HL-60 (cell line): ENCODE measurements at regions not wholly inside any gene's neighbourhood (a gene's known extent, or its start where the extent isn't known, plus 50 kb on each side); places are given as distances from the start of the nearest gene placed in this dataset.

ENCODE experiments used
- DNase-seq, 2 experiments: peaks; one replicate each; pipeline ENCODE4 v3.0.0-alpha.2; 2010 to 2020; ENCODE audit warnings: low read depth in 1 of 2, low spot score in 1 of 2
- H3K27ac ChIP-seq: fragments of 250-450 bp; sonication (Bioruptor Pico); replicated peaks from 2 replicates; pipeline ENCODE4 v1.5.1; 2020; ENCODE audit warnings: mild to moderate bottlenecking, moderate library complexity
- H3K27me3 ChIP-seq: fragments of 250-450 bp; sonication (Bioruptor Pico); 2 replicates; pipeline ENCODE4 v1.5.1; 2021; ENCODE audit warnings: mild to moderate bottlenecking, moderate library complexity; ENCODE audit not compliant: insufficient read depth, poor library complexity, severe bottlenecking
- H3K4me3 ChIP-seq: replicated peaks from 2 replicates; pipeline ENCODE4 v1.5.1; 2011; ENCODE audit warnings: mild to moderate bottlenecking, control low read depth, low read length; ENCODE audit not compliant: insufficient read depth
- GABPA ChIP-seq: IDR thresholded peaks from 2 replicates; pipeline ENCODE4 v1.6.1; 2012; ENCODE audit warnings: low read depth
- POLR2AphosphoS5 ChIP-seq: IDR thresholded peaks from 2 replicates; pipeline ENCODE4 v1.6.1; 2012; ENCODE audit warnings: low read depth
- SPI1 ChIP-seq: IDR thresholded peaks from 2 replicates; pipeline ENCODE4 v1.6.1; 2012; ENCODE audit warnings: low read depth, mild to moderate bottlenecking, borderline replicate concordance
- TF ChIP-seq, protein P1 (sequence below): IDR thresholded peaks from one replicate; pipeline ENCODE4 v1.5.1; 2011; ENCODE audit warnings: low read length, control low read depth, inconsistent platforms; ENCODE audit not compliant: insufficient read depth
- TF ChIP-seq, protein P2 (sequence below): IDR thresholded peaks from 2 replicates; pipeline ENCODE4 v1.6.1; 2012; ENCODE audit warnings: low read depth; ENCODE audit not compliant: insufficient replicate concordance

DNA sequence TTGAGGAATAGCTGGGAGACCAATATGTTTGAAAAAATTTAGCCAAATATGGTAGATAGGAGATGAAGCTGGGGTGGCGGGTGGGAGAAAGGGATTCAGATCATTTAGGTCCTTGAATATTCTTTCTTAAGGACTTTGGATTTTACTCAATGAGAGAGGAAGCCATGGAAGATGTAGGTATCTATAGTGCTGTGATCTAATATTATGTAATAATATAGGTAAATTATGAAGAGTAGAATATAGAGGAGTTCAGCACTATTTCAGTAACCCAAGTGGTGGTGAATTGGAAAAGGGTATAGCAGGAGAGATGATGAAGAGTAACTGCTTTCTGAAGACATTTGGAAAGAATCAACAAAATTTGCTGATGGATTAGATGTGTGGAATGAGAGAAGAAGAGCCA lies 417.6 kb downstream of the UTRN start:
- Histone ChIP-seq H3K27ac (no peak overlapping the region), H3K27me3 (no peaks in the 10 kb centered on the region), H3K4me3 (no peak overlapping the region)
- TF ChIP-seq SPI1 (no peak), POLR2AphosphoS5 (no peak)
- TF ChIP-seq, protein P1, sequence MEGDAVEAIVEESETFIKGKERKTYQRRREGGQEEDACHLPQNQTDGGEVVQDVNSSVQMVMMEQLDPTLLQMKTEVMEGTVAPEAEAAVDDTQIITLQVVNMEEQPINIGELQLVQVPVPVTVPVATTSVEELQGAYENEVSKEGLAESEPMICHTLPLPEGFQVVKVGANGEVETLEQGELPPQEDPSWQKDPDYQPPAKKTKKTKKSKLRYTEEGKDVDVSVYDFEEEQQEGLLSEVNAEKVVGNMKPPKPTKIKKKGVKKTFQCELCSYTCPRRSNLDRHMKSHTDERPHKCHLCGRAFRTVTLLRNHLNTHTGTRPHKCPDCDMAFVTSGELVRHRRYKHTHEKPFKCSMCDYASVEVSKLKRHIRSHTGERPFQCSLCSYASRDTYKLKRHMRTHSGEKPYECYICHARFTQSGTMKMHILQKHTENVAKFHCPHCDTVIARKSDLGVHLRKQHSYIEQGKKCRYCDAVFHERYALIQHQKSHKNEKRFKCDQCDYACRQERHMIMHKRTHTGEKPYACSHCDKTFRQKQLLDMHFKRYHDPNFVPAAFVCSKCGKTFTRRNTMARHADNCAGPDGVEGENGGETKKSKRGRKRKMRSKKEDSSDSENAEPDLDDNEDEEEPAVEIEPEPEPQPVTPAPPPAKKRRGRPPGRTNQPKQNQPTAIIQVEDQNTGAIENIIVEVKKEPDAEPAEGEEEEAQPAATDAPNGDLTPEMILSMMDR, result no peak
- DNase-seq, result no peak

DNA sequence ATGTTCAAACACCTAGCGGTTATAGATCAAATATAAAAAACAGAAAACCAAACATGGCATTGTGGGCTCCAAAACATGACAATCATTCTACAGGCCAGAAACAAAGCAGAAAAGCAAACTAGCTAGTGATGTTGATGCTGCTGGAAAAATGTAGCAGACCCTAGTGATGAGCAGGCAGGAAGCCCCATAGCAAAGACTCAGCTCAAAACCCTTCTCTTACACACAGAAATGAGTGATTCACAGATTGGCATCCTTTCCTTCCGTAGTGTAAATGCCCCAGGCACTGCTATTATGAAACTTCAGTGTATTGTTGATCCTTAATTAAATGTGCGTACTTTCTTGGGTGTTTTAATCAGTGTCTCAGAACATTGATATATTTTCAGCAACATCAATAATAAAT lies 425.1 kb downstream of the UTRN start:
- H3K27me3 ChIP-seq, result no peaks in the 10 kb centered on the region
- TF ChIP-seq, protein P1, result no peak
- no peak for TF ChIP-seq POLR2AphosphoS5
- TF ChIP-seq GABPA, result no peak
- no peak overlapping the region for H3K27ac ChIP-seq
- no peak for DNase-seq
- no peak overlapping the region for H3K4me3 ChIP-seq

DNA sequence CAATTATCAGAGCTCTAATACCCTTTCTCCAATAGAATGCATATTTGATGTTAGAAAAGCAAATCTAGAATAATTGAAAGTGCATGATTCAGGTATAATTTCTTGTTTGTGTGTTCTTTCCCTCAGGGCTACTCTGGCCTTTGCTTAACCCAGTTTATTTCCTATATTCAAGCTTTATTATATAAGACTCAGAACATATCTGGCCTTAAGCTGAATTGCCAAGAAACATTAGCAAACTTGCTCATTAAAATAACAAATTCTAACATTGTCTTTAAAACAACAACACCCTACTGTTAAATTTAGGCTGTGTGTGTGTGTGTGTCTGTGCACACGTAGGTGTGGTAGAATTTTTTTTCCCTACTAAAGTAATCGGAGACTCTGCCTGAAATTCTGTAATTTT lies 426.5 kb downstream of the UTRN start:
- Histone ChIP-seq H3K4me3 (no peak overlapping the region), H3K27me3 (no peaks in the 10 kb centered on the region), H3K27ac (no peak overlapping the region)
- TF ChIP-seq, protein P1, result no peak
- no peak for TF ChIP-seq SPI1
- TF ChIP-seq GABPA, result no peak
- TF ChIP-seq, protein P2, sequence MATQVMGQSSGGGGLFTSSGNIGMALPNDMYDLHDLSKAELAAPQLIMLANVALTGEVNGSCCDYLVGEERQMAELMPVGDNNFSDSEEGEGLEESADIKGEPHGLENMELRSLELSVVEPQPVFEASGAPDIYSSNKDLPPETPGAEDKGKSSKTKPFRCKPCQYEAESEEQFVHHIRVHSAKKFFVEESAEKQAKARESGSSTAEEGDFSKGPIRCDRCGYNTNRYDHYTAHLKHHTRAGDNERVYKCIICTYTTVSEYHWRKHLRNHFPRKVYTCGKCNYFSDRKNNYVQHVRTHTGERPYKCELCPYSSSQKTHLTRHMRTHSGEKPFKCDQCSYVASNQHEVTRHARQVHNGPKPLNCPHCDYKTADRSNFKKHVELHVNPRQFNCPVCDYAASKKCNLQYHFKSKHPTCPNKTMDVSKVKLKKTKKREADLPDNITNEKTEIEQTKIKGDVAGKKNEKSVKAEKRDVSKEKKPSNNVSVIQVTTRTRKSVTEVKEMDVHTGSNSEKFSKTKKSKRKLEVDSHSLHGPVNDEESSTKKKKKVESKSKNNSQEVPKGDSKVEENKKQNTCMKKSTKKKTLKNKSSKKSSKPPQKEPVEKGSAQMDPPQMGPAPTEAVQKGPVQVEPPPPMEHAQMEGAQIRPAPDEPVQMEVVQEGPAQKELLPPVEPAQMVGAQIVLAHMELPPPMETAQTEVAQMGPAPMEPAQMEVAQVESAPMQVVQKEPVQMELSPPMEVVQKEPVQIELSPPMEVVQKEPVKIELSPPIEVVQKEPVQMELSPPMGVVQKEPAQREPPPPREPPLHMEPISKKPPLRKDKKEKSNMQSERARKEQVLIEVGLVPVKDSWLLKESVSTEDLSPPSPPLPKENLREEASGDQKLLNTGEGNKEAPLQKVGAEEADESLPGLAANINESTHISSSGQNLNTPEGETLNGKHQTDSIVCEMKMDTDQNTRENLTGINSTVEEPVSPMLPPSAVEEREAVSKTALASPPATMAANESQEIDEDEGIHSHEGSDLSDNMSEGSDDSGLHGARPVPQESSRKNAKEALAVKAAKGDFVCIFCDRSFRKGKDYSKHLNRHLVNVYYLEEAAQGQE, result no peak
- TF ChIP-seq POLR2AphosphoS5, result no peak
- DNase-seq, result no peak

DNA sequence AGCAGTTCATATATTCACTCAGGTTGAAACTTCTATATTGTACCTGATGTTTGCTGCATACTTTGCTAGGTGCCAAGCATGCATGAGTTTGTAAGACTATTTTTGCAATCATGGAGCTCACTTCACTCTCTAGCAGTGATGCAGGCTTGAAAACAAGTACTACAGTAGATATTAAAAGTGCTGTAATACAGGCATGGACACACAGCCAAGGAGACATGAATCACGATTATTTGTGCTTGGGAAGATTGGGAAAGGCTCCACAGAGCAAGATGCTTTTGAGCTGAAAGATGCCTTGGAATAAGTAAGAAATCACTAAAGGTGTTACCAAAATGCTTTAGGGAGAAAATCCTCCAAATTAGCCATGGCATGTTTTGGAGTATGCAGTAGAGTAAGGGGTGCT lies 427.4 kb downstream of the UTRN start:
- DNase-seq, result no peak
- no peak for TF ChIP-seq GABPA
- TF ChIP-seq, protein P1, result no peak
- TF ChIP-seq POLR2AphosphoS5, result no peak
- TF ChIP-seq SPI1, result no peak
- TF ChIP-seq, protein P2, result no peak
- Histone ChIP-seq H3K27me3 (no peaks in the 10 kb centered on the region), H3K4me3 (no peak overlapping the region), H3K27ac (no peak overlapping the region)
